ENCODE measurements at regions not wholly inside any gene's neighbourhood (a gene's known extent, or its start where the extent isn't known, plus 50 kb on each side); places are given as distances from the start of the nearest gene placed in this dataset.

- H3K4me1 ChIP-seq (ENCODE audit: control insufficient read depth, insufficient read depth, low read length) = no peaks in the 10 kb centered on the region
- TF ChIP-seq CTCF (IDR thresholded peaks at IDR 0.05) (no peak), SIN3A (IDR thresholded peaks at IDR 0.05; ENCODE audit: borderline replicate concordance, insufficient read depth, low read depth, low read length) (no peak), POLR2AphosphoS5 (IDR thresholded peaks at IDR 0.05; ENCODE audit: low read depth, low read length) (no peak), TCF7L2 (IDR thresholded peaks at IDR 0.05; ENCODE audit: low read depth, low read length) (no peak), REST (IDR thresholded peaks at IDR 0.05; ENCODE audit: insufficient read depth in 1 of 2, low read depth in 2 of 2, low read length in 1 of 2) (no peak)
- no peak overlapping the region for H3K4me3 ChIP-seq (ENCODE audit: low read depth in 2 of 2, low read length in 2 of 2)
- no TSS peak for BruUV-seq (replicated peaks)
- intact Hi-C loops (cut with micrococcal nuclease; ENCODE audit: unreplicated experiment) = no loop called here
- DNase-seq (ENCODE audit: low read depth, low spot score) (no peak), ATAC-seq (no peak)
- in situ Hi-C loops (cut with HindIII; ENCODE audit: low pct_unique_long_range_greater_than_20kb, low sequenced_read_pairs) = no loop called here
- no peaks in the 10 kb centered on the region for H3K9me3 ChIP-seq (ENCODE audit: control insufficient read depth, insufficient read depth, low read depth, low read length)
- no peaks in the 10 kb centered on the region for H3K36me3 ChIP-seq (ENCODE audit: control insufficient read depth, insufficient read depth, low read length)
- H3K27me3 ChIP-seq (ENCODE audit: control insufficient read depth, insufficient read depth, low read length) = 0 out of 2 replicates have a peak, but pooled peaks cover 3% of the 10 kb centered on the region
- ChIA-PET CTCF (no interaction called here), POLR2A (no interaction called here)
- no peak overlapping the region for H3K27ac ChIP-seq (ENCODE audit: low read length)
These were observed 77.9 kb upstream of the GRB10 start for GRCh38 chr7:50860598-50860997.

- ChIA-PET POLR2A (no interaction called here), CTCF (no interaction called here)
- Histone ChIP-seq H3K4me3 (ENCODE audit: low read depth in 2 of 2, low read length in 2 of 2) (no peak overlapping the region), H3K27ac (ENCODE audit: low read length) (no peak overlapping the region), H3K27me3 (ENCODE audit: control insufficient read depth, insufficient read depth, low read length) (0 out of 2 replicates have a peak, but pooled peaks cover 3% of the 10 kb centered on the region), H3K36me3 (ENCODE audit: control insufficient read depth, insufficient read depth, low read length) (no peaks in the 10 kb centered on the region), H3K4me1 (ENCODE audit: control insufficient read depth, insufficient read depth, low read length) (no peaks in the 10 kb centered on the region), H3K9me3 (ENCODE audit: control insufficient read depth, insufficient read depth, low read depth, low read length) (no peaks in the 10 kb centered on the region)
- no TSS peak for BruUV-seq (replicated peaks)
- no peak for DNase-seq (ENCODE audit: low read depth, low spot score)
- TF ChIP-seq POLR2AphosphoS5 (IDR thresholded peaks at IDR 0.05; ENCODE audit: low read depth, low read length) (no peak), REST (IDR thresholded peaks at IDR 0.05; ENCODE audit: insufficient read depth in 1 of 2, low read depth in 2 of 2, low read length in 1 of 2) (no peak)
- in situ Hi-C loops (cut with HindIII; ENCODE audit: low pct_unique_long_range_greater_than_20kb, low sequenced_read_pairs) (no loop called here), intact Hi-C loops (cut with micrococcal nuclease; ENCODE audit: unreplicated experiment) (no loop called here)
- ATAC-seq = no peak
These were observed 77.5 kb upstream of the GRB10 start for GRCh38 chr7:50860174-50860573.
